Keratinocyte (primary cell): ENCODE measurements at regions not wholly inside any gene's neighbourhood (a gene's known extent, or its start where the extent isn't known, plus 50 kb on each side); places are given as distances from the start of the nearest gene placed in this dataset.

Source experiments
- CTCF ChIP-seq, 3 experiments: IDR thresholded peaks in 1 of 3; conservative IDR thresholded peaks in 1 of 3; optimal IDR thresholded peaks in 1 of 3; 2 replicates in 2 of 3; 3 replicates in 1 of 3; pipeline versions ENCODE3 to v1.5.1; 2011; ENCODE audit warnings: low read length in 3 of 3, mild to moderate bottlenecking in 3 of 3, moderate library complexity in 2 of 3, control low read depth in 1 of 3, inconsistent platforms in 1 of 3; ENCODE audit not compliant: insufficient read depth in 2 of 3; ENCODE audit errors: extremely low read depth in 1 of 3
- EZH2 ChIP-seq: IDR thresholded peaks from one replicate; pipeline ENCODE4 v1.6.1; 2012; ENCODE audit warnings: inconsistent platforms, mild to moderate bottlenecking, low read length, moderate library complexity

- TF ChIP-seq EZH2, result no peak
- TF ChIP-seq CTCF (optimal IDR thresholded peaks at IDR 0.05 in 1 of 3, IDR thresholded peaks at IDR 0.05 in 1 of 3, conservative IDR thresholded peaks at IDR 0.05 in 1 of 3; ENCODE audit: extremely low read depth in 1 of 3, insufficient read depth in 2 of 3, low read length in 3 of 3), result no peak
Observed at GRCh38 chr3:106711650-106712049, 665.6 kb upstream of the CCDC54 start.
